ENCODE measurements at regions not wholly inside any gene's neighbourhood (a gene's known extent, or its start where the extent isn't known, plus 50 kb on each side); places are given as distances from the start of the nearest gene placed in this dataset.

- no peak for DNase-seq
Measured at GRCh38 chr5:10073441-10074104, 176.1 kb downstream of the ATPSCKMT start.

- DNase-seq = no peak
Measured at GRCh38 chr5:10069637-10070313, 179.9 kb downstream of the ATPSCKMT start.

GRCh38 chr5:10065428-10066000 is 184.2 kb downstream of the ATPSCKMT start:
- no peak for DNase-seq

- peak; percentile 26 for DNase-seq
Measured at GRCh38 chr5:10064546-10065195, 185.0 kb downstream of the ATPSCKMT start.

- DNase-seq = no peak
Measured at GRCh38 chr5:10063997-10064396, 185.7 kb downstream of the ATPSCKMT start.

- no peak for DNase-seq
Measured at GRCh38 chr5:10059980-10060379, 189.7 kb downstream of the ATPSCKMT start.

GRCh38 chr5:10059556-10059955 is 190.1 kb downstream of the ATPSCKMT start:
- no peak for DNase-seq

- no peak for DNase-seq
Measured at GRCh38 chr5:10057356-10057755, 192.3 kb downstream of the ATPSCKMT start.

- no peak for DNase-seq
Measured at GRCh38 chr5:10056228-10056760, 193.4 kb downstream of the ATPSCKMT start.

- no peak for DNase-seq
Measured at GRCh38 chr5:10049858-10050455, 199.7 kb downstream of the ATPSCKMT start.

GRCh38 chr5:10046676-10047075 is 203.0 kb downstream of the ATPSCKMT start:
- no peak for DNase-seq

- no peak for DNase-seq
Measured at GRCh38 chr5:10045376-10045775, 204.3 kb downstream of the ATPSCKMT start.

- no peak for DNase-seq
Measured at GRCh38 chr5:10036136-10036815, 213.4 kb downstream of the ATPSCKMT start.

- DNase-seq = peak; percentile 32
Measured at GRCh38 chr5:10034001-10034400, 215.7 kb downstream of the ATPSCKMT start.

GRCh38 chr5:10031817-10032216 is 217.9 kb downstream of the ATPSCKMT start:
- no peak for DNase-seq

GRCh38 chr5:10030219-10030831 is 219.4 kb downstream of the ATPSCKMT start:
- no peak for DNase-seq

GRCh38 chr5:10023494-10023893 is 226.2 kb downstream of the ATPSCKMT start:
- no peak for DNase-seq

GRCh38 chr5:10021248-10021647 is 228.4 kb downstream of the ATPSCKMT start:
- DNase-seq = no peak

- DNase-seq = peak; percentile 14
Measured at GRCh38 chr5:10019236-10019635, 230.5 kb downstream of the ATPSCKMT start.

- no peak for DNase-seq
Measured at GRCh38 chr5:10018201-10019069, 231.3 kb downstream of the ATPSCKMT start.

All from muscle of arm (tissue), 1 donor.